HG02852 (cell line): ENCODE measurements at regions not wholly inside any gene's neighbourhood (a gene's known extent, or its start where the extent isn't known, plus 50 kb on each side); places are given as distances from the start of the nearest gene placed in this dataset.
A peak's percentile ranks its signal among the peaks of the same experiment; 100 is the strongest.
"Not testable (repeated sequence)": the region's sequence is repeated elsewhere in the genome, so short reads cannot be mapped to it uniquely, and the experiment has no call there.

ENCODE experiments used
- ATAC-seq: cut with Tn5 transposase; IDR thresholded peaks from one replicate; pipeline ENCODE4 v1.9.1; 2021; ENCODE audit warnings: mild to moderate bottlenecking, moderate library complexity; ENCODE audit not compliant: unreplicated experiment

GRCh38 chr1:114270282-114270681, 116.6 kb upstream of the SYT6 start:
- no peak for ATAC-seq

GRCh38 chr1:114269539-114269938, 115.9 kb upstream of the SYT6 start:
- no peak for ATAC-seq

DNA sequence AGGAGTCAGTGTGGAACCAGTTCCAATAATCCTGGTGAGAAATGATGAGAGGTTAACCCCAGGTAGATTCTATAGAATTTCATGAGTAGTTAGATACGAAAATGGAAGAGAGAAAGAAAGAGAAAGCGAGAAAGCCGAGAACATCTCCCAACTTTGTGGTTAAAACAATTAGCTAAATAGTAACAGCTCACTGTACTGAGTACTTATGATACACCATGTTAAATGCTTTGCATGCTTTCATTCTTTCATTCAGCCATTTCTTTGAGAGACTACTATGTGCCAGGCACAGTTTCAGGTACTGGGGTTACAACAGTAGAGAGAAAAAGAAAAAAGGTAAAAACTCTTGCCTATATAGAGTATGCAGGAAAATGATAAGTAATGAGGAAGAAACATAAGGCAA, 109.7 kb upstream of the SYT6 start:
- peak; percentile 81 for ATAC-seq

DNA sequence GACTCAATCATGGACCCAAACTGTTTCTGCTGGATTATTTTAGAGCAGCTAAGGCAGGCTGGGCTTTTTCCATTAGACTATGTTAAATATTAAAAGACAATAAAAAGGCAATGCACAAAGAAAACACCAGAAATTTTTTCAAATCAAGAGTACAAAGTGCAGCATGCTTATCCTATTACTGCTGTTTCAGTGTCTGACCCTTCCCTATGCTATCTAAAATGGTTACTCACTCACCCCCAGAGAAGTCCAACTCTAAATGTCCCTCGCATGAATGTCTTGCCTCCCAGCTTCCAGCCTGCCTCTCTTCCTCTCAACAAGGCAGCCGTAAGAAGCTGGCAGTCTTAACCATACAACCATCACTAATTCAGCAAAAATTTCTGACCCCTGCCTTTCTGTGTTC, 108.7 kb upstream of the SYT6 start:
- ATAC-seq, result no peak

DNA sequence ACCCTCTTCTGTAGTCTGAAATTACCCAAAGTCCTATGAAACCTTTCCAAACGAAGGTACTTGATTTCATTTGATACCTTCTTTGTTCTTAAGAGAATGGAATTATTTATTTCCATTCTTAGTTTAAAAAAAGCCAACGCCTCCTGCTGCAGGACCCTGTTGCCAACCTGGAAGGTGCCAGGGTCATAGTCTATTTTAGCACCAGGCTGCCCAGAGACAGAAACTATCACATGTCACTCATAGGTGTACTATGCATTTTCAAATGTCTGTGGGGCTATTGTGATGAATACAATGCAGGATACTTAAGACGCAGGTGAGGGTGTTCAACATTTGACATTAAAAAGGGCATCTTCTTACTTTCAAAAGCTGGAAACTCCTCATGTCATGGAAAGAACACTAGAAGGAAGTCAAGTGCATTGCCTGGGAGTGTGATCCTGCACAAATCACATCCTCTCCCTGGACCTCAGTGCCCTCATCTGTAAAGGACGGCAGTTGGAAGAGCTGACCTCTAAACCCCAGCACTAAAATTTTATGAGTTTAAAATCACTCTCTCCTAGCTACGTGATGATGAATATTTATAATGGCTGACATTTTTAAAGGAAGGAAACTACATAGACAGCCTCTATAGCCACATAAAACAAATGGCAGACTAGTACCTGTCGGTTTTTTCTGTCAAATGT, 107.3 kb upstream of the SYT6 start:
- ATAC-seq, result no peak

GRCh38 chr1:114259511-114260160, 106.0 kb upstream of the SYT6 start:
- ATAC-seq, result no peak

- no peak for ATAC-seq
Observed at GRCh38 chr1:114258633-114259032, 105.0 kb upstream of the SYT6 start.

DNA sequence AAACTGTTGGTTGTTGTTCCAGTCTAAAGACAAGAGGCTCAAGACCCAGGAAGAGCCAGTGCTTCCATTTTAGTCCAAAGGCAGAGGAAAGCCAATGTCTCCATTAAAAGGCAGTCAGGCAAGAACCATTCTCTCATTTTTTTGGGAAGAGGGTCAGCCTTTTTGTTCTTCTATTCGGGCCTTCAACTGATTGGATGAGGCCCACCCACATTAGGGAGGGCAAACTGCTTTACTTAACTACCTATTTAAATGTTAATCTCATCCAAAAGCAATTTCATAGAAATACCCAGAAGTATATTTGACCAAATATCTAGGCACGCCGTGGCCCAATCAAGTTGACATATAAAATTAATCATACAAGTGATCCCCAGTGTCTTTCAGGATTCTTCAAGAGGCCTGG, 104.4 kb upstream of the SYT6 start:
- no peak for ATAC-seq

DNA sequence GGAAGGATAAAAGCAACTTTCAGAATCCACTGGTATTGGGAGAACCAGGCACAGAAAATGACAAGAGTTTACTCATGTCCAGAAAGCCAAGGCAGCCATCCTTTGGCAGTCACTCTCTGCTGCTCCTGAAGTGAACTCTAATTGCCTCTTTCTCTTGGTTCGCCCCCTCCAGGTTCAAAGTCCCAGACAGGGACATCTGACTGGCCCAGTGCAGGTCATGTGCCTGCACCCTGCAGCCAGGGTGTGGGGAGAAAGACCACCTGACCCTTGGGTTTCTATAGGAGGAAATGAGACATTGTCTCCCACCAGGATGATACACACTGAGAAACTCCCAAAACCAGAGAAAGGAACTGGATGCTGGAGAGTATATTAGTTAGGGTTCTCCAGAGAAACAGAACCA, 103.9 kb upstream of the SYT6 start:
- ATAC-seq, result no peak

DNA sequence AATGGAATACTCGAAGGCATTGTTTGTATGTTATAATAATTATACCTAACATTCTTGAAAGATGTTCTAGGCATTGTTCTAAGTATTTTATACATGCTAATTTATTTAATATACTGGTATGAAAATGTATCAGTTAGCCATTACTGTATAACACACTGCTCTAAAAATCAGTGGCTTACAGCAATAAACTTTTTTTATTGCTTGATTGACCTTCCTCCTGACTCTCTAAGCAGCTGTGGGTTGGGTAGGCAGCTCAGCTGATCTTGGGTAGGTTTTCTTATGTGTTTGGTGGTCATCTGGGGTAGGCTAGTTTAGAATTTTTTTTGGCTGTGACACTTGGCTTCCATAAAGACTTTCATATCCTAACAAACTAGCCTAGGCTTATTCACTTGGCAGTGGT, 100.2 kb upstream of the SYT6 start:
- ATAC-seq, result no peak

DNA sequence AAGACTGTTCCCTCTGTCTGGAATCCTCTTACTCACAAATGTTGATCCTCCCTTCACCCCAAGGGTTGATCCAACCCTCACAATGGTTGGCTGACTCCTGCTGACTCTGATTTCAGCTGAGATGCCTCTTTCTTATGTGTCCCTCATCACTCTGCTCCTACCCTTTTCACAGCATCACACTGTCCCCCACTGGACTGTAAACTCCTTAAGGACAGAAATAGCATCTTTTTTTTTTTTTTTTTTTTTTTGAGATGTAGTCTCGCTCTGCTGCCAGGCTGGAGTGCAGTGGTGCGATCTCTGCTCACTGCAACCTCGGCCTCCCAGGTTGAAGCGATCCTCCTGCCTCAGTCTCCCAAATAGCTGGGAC, 97.9 kb upstream of the SYT6 start:
- ATAC-seq, result no peak

DNA sequence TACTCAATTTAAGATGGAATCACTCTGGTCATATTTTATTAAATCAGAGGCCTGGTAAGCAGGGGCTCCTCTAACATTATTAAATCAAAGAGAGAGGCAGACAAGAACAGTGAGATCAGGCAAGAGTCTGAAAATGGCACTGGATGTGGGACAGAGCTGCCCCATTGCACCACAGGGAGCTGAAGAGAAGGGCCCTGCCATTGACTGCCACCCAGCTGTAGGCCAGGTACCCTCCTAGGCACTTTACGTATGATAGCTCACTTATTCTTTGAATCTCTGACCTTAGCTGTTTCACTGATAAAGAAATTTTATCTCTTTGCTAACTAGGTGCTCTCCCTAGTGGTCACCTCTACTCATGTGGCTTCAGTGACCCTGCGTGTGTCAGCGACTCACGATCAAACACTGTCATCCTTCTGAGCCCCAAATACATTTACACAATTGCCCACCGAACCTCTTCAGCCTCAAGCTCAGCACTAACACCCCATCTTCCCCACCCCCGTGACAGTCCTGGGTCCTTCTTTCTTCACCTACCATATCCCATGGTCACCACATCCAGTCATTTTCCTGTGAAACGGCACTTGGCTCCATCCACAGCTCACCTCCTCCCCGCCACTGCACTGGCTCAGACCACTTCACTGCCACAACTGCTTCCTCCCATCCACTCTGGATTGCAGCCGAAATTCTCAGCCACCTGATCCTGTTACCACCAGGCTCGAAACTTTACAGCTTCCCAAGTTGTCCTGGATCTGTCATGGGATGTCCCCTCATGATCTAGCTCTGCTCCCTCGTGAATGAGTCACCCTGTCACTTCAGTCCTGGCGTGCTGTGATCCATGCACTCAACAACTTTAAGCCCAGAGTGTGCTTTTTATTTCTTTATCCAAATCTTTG, 97.3 kb upstream of the SYT6 start:
- ATAC-seq, result no peak

DNA sequence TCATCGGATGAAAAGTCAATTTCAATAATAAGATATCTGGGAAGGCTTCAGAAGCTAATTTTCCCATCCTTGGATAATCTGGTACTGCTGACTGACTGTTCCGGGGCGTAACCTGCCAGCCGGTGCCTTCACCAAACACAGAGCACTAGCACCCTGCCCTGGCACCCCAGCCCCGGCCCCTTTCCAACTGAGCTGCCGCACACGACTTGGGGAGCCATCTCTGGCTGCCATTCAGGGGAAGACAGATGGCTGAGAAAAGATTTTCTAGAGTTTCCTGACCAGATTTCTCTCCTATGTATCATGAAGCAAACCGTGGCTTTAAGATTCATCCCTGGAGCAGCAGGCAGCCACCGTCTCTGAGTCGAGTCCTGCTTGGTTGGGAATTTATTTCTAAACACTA, 96.0 kb upstream of the SYT6 start:
- no peak for ATAC-seq

- ATAC-seq, result no peak
Observed at GRCh38 chr1:114248162-114248561, 94.5 kb upstream of the SYT6 start.

- not testable (repeated sequence) for ATAC-seq
Observed at GRCh38 chr1:114242531-114243210, 89.0 kb upstream of the SYT6 start.

GRCh38 chr1:114238053-114238452, 84.4 kb upstream of the SYT6 start:
- no peak for ATAC-seq

DNA sequence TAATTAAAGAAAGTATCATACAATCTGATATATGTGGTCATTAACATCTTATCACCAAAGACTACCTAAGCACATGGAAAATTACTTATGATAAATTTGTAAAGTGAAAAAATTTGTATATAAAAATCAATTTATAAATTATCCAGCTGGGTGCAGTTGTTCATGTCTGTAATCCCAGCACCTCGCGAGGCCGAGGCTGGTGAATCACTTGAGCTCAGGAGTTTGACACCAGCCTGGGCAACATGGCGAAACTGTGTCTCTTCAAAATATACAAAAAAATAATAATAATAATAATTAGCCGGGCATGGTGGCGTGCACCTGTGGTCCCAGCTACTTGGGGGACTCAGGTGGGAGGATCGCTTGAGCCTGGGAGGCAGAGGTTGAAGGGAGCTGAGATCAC, 82.8 kb upstream of the SYT6 start:
- no peak for ATAC-seq

DNA sequence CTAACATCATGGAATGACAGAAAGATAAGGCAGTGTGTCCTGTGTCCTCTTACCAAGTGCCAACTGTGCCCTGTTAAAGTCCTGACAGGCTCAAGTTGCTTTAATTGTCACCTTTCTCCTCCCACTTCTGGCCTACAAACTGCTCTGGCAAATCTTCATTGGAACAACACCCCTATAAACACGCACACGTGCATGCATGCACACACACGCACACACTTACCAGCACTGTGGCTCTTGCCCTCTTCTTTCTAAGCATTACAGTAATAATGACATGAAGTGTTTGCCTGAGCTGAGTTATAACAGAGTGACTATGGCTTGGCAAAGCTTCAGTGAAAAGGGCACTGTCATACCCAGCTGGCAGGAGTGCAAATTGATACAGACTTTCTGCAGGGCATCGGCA, 82.3 kb upstream of the SYT6 start:
- ATAC-seq, result no peak

GRCh38 chr1:114235281-114235680, 81.6 kb upstream of the SYT6 start:
- no peak for ATAC-seq

GRCh38 chr1:114234408-114235124, 80.9 kb upstream of the SYT6 start:
- peak; percentile 67 for ATAC-seq

DNA sequence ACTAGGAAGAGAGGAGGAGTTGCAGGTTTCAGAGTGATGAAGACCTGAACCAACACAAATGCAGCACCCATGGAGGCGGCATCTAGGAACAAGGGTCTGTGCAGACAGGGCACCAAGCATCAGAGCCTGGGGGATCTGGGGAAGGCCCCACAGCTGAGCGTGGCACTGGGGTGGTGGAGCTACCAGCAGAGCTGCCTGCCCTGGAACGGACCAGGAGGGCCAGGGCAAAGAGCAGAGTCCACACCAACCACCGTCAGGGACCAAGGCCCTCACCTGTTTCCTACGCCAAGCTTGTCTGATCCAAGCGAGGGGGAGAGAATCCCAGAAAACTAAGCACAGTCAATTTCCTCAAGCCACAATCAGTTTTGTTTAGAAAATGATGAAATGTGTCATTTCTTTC, 79.0 kb upstream of the SYT6 start:
- ATAC-seq, result no peak
